NOMO-1 treated with dmso at 0.1 percent for 144 hours (cell line): ENCODE measurements at regions not wholly inside any gene's neighbourhood (a gene's known extent, or its start where the extent isn't known, plus 50 kb on each side); places are given as distances from the start of the nearest gene placed in this dataset.

Experiments used
- DNase-seq: peaks from one replicate; lab custom pipeline; 2025; ENCODE audit not compliant: unreplicated experiment; lab: John Stamatoyannopoulos, UW

- no peak for DNase-seq
Measured at GRCh38 chr4:125434136-125434535, 119.4 kb downstream of the FAT4 start.

- DNase-seq: no peak
Measured at GRCh38 chr4:125440814-125441213, 126.1 kb downstream of the FAT4 start.

DNA sequence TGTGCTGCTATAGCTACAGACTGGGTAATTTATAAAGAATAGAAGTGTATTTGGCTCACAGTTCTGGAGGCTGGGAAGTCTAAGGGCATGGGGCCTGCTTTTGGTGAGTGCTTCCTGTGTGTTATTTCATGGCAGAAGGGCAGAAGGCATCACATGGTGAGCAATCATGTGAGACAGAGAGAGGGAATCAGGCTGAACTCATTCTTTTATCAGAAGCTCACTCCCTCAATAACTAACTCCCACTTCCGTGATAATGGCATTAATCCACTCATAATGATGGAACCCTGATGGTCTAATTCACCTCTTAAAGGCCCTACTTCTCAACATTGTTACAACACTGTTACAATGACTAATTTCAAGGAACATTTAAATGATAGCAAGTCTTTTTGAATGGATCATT, 129.4 kb downstream of the FAT4 start:
- no peak for DNase-seq

GRCh38 chr4:125445525-125445924, 130.8 kb downstream of the FAT4 start:
- DNase-seq: no peak

- no peak for DNase-seq
Measured at GRCh38 chr4:125447551-125448290, 133.0 kb downstream of the FAT4 start.

DNA sequence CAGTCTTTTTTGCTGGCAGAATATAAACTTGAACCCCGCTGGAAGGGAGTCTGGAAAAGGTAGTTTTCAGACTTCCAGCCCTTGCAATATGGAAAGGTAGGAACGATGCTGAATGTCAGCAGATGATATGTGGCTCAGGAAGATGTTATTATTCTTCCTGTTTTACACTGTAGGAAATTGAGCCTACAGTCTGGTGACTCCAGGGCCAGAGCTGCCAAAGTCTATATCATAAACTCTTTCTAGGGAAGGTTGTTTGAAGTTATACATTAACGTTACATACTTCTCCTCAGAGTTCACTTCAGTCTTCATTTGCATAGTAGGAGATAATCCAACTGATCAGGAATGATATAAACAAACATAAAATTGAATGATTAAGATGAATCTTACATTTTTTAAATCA, 141.3 kb downstream of the FAT4 start:
- DNase-seq: no peak

- no peak for DNase-seq
Measured at GRCh38 chr4:125459531-125459930, 144.8 kb downstream of the FAT4 start.

DNA sequence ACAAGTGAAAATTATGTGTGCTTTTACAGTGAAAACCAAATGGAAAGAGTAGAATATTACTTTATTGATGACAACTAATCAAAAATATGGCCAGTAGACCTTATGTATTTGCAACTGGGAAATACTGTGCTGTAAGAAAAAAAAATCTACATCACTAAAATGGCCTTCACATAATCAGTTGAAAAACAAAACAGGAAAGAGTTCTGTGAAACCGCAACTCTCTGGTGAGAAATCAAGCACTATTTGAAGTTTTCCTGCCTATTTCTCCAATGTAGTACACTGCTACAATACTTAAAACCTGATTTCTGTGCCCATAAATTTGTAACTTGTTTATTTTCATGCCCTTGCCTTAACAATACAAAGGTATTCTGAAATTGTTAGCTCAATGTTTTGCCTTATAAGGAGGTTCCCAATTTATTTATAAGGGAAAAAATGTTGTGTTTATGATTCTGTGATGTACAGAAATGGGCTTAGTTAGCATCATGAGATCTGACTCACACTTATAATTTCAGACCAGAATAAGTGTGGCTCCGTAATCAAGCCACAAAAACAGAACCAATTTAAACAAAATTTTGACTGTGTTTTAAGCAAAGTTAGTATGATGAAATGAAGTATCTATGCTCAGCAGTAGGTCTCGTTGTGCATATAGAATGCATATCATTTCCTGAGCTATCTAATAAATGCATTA, 147.1 kb downstream of the FAT4 start:
- no peak for DNase-seq

- DNase-seq: no peak
Measured at GRCh38 chr4:125464146-125464545, 149.4 kb downstream of the FAT4 start.

- no peak for DNase-seq
Measured at GRCh38 chr4:125481334-125482045, 166.7 kb downstream of the FAT4 start.

DNA sequence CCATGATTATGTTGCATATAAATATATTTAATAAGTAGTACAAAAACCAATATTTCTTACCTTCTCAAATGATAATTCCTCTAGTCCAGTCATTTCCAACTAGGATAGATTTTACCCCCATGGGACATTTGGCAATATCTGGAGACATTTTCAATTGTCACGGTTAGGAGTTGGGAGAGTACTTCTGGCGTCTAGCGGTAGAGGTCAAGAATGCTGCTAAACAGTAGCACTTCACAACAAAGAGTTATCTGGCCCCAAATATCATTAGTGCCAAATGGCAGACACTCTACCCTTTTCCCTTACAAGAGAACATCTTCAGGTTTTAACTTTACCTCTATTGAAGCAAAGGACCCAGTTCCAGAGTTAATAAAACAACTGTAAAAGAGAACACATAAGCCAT, 168.1 kb downstream of the FAT4 start:
- no peak for DNase-seq

GRCh38 chr4:125483278-125483677, 168.5 kb downstream of the FAT4 start:
- DNase-seq: no peak

DNA sequence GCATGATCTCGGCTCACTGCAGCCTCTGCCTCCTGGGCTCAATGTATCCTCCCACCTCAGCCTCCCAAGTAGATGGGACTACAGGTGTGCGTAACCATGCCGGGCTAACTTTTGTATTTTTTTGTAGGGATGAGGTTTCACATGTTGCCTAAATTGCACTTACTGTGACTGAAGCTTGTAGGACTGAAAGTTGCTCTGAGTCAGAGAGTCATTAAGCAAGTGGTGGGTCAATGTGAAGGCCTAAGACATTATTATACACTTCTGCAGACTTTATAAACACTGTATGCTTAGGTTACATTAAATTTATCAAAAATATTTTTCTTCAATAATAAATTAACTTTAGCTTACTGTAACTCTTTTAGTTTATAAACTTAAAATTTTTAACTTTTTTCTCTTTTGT, 170.2 kb downstream of the FAT4 start:
- DNase-seq: no peak

- no peak for DNase-seq
Measured at GRCh38 chr4:125486351-125486750, 171.6 kb downstream of the FAT4 start.

DNA sequence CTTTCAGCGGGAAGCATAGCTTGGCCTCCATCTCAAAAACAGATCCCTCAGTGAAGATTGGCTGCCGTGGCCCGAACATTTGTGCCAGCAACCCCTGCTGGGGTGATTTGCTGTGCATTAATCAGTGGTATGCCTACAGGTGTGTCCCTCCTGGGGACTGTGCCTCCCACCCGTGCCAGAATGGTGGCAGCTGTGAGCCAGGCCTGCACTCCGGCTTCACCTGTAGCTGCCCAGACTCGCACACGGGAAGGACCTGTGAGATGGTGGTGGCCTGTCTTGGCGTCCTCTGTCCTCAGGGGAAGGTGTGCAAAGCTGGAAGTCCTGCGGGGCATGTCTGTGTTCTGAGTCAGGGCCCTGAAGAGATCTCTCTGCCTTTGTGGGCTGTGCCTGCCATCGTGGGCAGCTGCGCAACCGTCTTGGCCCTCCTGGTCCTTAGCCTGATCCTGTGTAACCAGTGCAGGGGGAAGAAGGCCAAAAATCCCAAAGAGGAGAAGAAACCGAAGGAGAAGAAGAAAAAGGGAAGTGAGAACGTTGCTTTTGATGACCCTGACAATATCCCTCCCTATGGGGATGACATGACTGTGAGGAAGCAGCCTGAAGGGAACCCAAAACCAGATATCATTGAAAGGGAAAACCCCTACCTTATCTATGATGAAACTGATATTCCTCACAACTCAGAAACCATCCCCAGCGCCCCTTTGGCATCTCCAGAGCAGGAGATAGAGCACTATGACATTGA, 175.4 kb downstream of the FAT4 start:
- no peak for DNase-seq

DNA sequence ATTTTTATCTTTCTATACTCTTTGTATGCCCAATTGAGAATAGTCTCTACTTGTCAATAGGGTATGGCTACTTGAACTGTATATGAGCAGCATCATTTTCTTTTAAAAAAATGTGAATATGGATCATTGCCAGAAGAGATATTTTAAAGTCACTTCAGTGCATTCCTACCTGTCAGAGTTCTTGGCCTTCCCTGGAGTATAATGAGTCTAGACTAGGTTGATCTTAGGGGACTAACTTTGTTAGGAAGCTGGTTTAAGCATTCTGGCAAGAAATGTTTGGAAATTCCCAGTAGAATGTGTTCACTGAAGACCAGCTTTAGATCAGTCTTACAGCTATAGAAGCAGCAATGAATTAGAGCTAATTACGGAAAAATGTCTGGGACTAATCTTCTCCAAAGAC, 178.2 kb downstream of the FAT4 start:
- no peak for DNase-seq

DNA sequence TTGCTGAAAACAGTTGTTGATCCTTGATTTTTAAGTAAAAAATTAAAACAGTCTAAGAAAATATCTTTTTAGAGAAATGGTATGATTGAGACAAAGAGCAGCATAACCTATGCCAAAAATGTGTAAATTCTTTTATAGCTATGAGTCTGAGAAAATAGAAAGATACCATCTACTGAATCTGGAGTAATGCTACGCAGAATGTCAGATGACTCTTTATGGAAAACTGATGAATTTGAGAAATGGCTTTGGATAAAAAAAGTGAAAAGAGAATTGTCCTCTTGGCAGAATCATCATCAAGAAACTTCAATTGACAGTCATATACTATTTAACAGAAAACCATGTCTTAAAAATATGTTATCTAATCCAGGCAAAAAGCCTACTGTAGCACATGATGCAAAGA, 183.1 kb downstream of the FAT4 start:
- no peak for DNase-seq

DNA sequence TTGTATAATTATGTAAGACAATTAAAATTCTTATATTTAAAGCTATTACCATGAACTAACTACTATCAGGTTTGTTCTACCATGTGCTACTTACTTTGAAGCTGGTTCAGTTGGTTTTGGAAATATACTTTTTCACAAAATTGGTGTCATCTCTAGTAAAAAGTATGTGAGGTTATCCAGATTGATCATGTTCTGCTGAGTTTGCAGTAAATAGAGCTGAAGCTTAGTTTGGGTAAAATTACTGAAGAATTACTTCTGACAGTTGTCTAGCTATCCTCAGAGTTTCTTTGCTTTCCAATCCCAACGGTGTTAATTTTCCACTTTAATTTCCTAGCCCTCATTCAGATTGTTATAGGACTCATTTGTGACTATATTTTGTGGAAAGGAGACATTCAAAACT, 184.2 kb downstream of the FAT4 start:
- DNase-seq: no peak

DNA sequence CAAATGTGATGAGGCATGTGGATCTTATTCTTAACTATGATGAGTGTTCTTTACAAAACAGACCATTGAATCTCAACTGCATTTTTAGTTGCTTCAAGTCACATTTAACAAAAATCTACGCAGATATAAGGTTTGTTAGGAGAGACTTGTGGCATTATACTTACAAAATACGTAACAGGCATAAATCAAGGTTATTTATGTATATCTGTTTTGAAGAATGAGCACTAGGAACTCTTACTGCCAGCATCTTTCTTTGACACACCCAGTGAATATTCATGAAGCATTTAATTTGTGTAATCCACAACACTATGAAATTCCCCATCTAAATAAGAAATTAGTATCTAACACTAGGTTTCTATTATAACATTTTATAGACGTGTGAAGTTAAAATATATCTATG, 186.3 kb downstream of the FAT4 start:
- DNase-seq: no peak

DNA sequence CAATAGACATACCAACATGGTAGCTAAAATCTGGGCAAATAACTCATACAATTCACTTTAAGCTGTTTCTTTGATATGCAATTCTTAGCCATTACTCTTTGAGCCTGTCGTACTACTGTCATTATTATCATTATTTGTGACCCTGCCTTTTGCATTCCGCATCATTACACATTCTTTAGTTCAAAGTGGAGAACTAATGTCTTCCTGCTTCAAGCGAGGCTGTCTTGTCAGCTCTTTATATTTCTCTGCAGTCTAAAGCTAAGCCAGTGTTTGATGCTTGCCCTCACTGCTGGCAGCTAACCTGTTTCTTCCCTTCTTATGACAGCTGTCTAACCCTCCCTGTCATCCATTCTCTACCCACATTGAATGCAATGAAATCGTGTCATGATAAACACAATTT, 186.8 kb downstream of the FAT4 start:
- DNase-seq: no peak

DNA sequence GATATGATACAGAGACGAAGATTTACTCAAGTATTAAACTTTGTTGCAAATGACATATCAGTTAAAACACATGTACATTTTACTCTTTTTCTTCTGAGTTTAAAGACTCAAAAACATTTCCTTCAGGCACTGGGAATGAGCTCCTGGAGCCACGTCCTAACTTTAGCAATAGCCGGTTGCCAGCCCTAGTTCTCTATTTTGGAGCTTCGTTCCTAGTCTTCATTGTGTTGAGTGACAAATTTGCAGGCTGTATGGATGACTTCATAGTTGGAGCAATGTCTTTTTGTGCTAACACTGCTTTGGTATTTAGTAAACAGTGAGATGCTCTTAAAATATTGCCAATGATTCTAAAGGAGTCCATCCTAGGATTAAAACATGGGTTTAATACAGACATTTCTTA, 190.9 kb downstream of the FAT4 start:
- DNase-seq: no peak

DNA sequence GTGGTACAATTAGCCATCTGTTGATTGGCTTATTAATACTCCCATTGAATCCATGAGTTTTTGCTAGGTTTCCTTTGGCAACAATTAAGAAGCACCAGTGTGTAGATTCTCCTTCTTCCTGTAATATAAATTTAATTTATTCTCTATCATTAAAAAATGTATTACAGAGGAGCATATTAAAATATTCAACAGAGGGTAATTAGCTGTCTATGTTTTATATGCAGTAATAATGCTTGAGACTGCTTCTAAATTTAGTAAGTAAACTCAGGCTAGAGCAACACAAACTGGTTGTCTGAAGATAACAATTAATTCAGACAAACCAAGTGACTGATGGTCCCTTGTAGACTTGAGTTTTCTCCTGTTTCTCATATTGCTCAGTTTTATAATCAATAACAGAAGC, 192.4 kb downstream of the FAT4 start:
- no peak for DNase-seq
